NCI-H446 treated with DMSO at 0.1 percent for 48 hours (cell line): ENCODE measurements at regions not wholly inside any gene's neighbourhood (a gene's known extent, or its start where the extent isn't known, plus 50 kb on each side); places are given as distances from the start of the nearest gene placed in this dataset.

Source experiments
- DNase-seq: peaks from one replicate; lab custom pipeline; 2025; lab: John Stamatoyannopoulos, UW

GRCh38 chr20:50286174-50286511, 95.5 kb downstream of the CEBPB start:
- DNase-seq: no peak

GRCh38 chr20:50286609-50287008, 96.0 kb downstream of the CEBPB start:
- DNase-seq: no peak

GRCh38 chr20:50287512-50287911, 96.9 kb downstream of the CEBPB start:
- DNase-seq: no peak

- no peak for DNase-seq
Measured at GRCh38 chr20:50288128-50288623, 97.5 kb downstream of the CEBPB start.

- DNase-seq: no peak
Measured at GRCh38 chr20:50289581-50289980, 99.0 kb downstream of the CEBPB start.

GRCh38 chr20:50290112-50290511, 99.5 kb downstream of the CEBPB start:
- no peak for DNase-seq

GRCh38 chr20:50290808-50291207, 100.2 kb downstream of the CEBPB start:
- no peak for DNase-seq

- DNase-seq: no peak
Measured at GRCh38 chr20:50291254-50292078, 100.8 kb downstream of the CEBPB start.

GRCh38 chr20:50292079-50292590, 101.5 kb downstream of the CEBPB start:
- no peak for DNase-seq

GRCh38 chr20:50292591-50293283, 102.1 kb downstream of the CEBPB start:
- peak; percentile 23 for DNase-seq

- DNase-seq: no peak
Measured at GRCh38 chr20:50293284-50294139, 102.9 kb downstream of the CEBPB start.

- no peak for DNase-seq
Measured at GRCh38 chr20:50294164-50295088, 103.8 kb downstream of the CEBPB start.

- no peak for DNase-seq
Measured at GRCh38 chr20:50295345-50295744, 104.7 kb downstream of the CEBPB start.

- DNase-seq: peak; percentile 20
Measured at GRCh38 chr20:50295762-50296449, 105.3 kb downstream of the CEBPB start.

- DNase-seq: no peak
Measured at GRCh38 chr20:50296450-50297375, 106.1 kb downstream of the CEBPB start.

- no peak for DNase-seq
Measured at GRCh38 chr20:50297498-50298376, 107.1 kb downstream of the CEBPB start.

GRCh38 chr20:50298554-50299324, 108.1 kb downstream of the CEBPB start:
- no peak for DNase-seq

- DNase-seq: no peak
Measured at GRCh38 chr20:50299325-50299629, 108.6 kb downstream of the CEBPB start.
